Esophagus squamous epithelium (tissue), 5 donors: ENCODE measurements at regions not wholly inside any gene's neighbourhood (a gene's known extent, or its start where the extent isn't known, plus 50 kb on each side); places are given as distances from the start of the nearest gene placed in this dataset.

Experiments used
- DNase-seq: peaks from one replicate; lab custom pipeline; 2025; lab: John Stamatoyannopoulos, UW
- H3K27ac ChIP-seq, 4 donors: fragments of 200-600 bp; sonication (generic); one replicate each; pipeline ENCODE4 v1.5.1; 2016 to 2019; ENCODE audit warnings: mild to moderate bottlenecking in 1 of 4
- H3K27me3 ChIP-seq, 4 donors: fragments of 200-600 bp; sonication (generic); 1 replicate in 3 of 4; 2 replicates in 1 of 4; pipeline versions ENCODE4 v1.5.1 to v1.6.0; 2017 to 2021; ENCODE audit warnings: antibody characterized with exemption in 1 of 4
- H3K36me3 ChIP-seq, 3 donors: fragments of 200-600 bp; sonication (generic); one replicate each; pipeline ENCODE4 v1.5.1; 2016 to 2019
- H3K4me1 ChIP-seq, 3 donors: fragments of 200-600 bp; sonication (generic); one replicate each; pipeline ENCODE4 v1.5.1; 2017 to 2019
- H3K4me3 ChIP-seq, 4 donors: fragments of 200-600 bp; sonication (generic); 1 replicate in 3 of 4; 2 replicates in 1 of 4; pipeline ENCODE4 v1.5.1; 2016 to 2019; ENCODE audit warnings: mild to moderate bottlenecking in 2 of 4, moderate library complexity in 1 of 4
- H3K9me3 ChIP-seq, 3 donors: fragments of 200-600 bp; sonication (generic); one replicate each; pipeline ENCODE4 v1.5.1; 2016 to 2019
- POLR2A ChIP-seq, 4 donors: fragments of 450-650 bp; IDR thresholded peaks; one replicate each; pipeline ENCODE4 v1.6.1; 2017; ENCODE audit warnings: antibody characterized with exemption in 4 of 4, mild to moderate bottlenecking in 4 of 4, moderate library complexity in 3 of 4
- WGBS, 2 donors: methylation state at CpG; one replicate each; pipeline ENCODE4 v1.1.5; 2018; 5-methylcytosine and 5-hydroxymethylcytosine counted together
- intact Hi-C: fragments of 100-400 bp; cut with DNase I; formaldehyde crosslinking; loops from one replicate; pipeline ENCODE4 v1.15.0; 2022
- TF ChIP-seq, protein P1 (sequence below), 6 experiments: fragments of 450-650 bp in 4 of 6; fragments of 200-600 bp in 2 of 6; sonication (generic) in 2 of 6; IDR thresholded peaks; one replicate each; pipeline ENCODE4 v1.5.1; 2016 to 2019; ENCODE audit warnings: antibody characterized with exemption in 6 of 6, mild to moderate bottlenecking in 4 of 6, moderate library complexity in 4 of 6
- donor health status: DM: yes; HTN: yes; CAD: no.

DNA sequence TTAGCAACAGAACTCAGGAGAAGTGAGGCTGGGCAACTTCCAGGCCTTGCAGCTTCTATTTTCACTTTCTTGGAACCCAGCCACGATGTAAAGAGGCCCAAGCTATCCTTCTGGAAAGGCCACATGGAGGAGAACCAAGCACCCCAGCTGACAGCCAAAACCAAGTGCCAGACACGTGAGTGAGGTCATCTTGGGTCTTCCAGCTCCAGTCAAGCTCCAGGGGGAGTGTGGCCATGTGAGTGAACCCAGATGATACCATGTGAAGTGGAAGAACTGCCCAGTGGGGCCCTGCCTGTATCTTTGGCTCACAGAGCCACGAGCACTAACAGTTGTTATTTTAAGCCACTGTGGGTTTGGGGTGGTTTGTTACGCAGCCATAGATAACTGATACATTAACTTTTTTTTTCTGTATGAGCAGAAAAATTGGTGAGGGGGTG lies 126.8 kb upstream of the MAP1LC3B2 start:
- TF ChIP-seq POLR2A (IDR thresholded peaks at IDR 0.05): no peak
- TF ChIP-seq, protein P1, sequence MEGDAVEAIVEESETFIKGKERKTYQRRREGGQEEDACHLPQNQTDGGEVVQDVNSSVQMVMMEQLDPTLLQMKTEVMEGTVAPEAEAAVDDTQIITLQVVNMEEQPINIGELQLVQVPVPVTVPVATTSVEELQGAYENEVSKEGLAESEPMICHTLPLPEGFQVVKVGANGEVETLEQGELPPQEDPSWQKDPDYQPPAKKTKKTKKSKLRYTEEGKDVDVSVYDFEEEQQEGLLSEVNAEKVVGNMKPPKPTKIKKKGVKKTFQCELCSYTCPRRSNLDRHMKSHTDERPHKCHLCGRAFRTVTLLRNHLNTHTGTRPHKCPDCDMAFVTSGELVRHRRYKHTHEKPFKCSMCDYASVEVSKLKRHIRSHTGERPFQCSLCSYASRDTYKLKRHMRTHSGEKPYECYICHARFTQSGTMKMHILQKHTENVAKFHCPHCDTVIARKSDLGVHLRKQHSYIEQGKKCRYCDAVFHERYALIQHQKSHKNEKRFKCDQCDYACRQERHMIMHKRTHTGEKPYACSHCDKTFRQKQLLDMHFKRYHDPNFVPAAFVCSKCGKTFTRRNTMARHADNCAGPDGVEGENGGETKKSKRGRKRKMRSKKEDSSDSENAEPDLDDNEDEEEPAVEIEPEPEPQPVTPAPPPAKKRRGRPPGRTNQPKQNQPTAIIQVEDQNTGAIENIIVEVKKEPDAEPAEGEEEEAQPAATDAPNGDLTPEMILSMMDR (IDR thresholded peaks at IDR 0.05): no peak
- DNase-seq: no peak
- intact Hi-C loops: no loop called here
- 48 to 53% methylated on average over 4 of the region's 4 CpGs for WGBS, 2 donors
- Histone ChIP-seq H3K27ac (no peak overlapping the region), H3K4me3 (no peak overlapping the region), H3K27me3 (no peaks in the 10 kb centered on the region), H3K9me3 (no peaks in the 10 kb centered on the region), H3K36me3 (no peaks in the 10 kb centered on the region), H3K4me1 (peaks cover 11 to 23% (median 13%) of the 10 kb centered on the region in 3 donors)

DNA sequence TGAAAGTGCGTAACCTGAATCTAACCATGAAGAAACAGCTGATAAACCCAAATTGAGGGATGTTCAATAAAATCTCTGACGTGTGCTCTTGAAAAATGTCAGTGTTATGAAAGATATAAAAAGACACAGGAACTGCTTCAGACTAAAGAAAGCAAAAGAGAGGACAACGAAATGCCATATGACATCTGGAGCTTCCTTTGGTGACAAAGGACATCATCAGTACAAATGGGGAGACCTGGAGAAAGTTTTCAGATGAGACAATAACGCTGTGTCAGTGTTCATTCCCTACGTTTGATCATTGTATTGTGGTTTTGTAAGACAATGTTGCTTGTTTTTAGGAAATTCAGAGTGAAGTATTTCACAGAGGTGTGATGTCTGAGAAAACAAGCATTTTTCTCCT lies 125.9 kb upstream of the MAP1LC3B2 start:
- H3K9me3 ChIP-seq: no peaks in the 10 kb centered on the region
- intact Hi-C loops: no loop called here

DNA sequence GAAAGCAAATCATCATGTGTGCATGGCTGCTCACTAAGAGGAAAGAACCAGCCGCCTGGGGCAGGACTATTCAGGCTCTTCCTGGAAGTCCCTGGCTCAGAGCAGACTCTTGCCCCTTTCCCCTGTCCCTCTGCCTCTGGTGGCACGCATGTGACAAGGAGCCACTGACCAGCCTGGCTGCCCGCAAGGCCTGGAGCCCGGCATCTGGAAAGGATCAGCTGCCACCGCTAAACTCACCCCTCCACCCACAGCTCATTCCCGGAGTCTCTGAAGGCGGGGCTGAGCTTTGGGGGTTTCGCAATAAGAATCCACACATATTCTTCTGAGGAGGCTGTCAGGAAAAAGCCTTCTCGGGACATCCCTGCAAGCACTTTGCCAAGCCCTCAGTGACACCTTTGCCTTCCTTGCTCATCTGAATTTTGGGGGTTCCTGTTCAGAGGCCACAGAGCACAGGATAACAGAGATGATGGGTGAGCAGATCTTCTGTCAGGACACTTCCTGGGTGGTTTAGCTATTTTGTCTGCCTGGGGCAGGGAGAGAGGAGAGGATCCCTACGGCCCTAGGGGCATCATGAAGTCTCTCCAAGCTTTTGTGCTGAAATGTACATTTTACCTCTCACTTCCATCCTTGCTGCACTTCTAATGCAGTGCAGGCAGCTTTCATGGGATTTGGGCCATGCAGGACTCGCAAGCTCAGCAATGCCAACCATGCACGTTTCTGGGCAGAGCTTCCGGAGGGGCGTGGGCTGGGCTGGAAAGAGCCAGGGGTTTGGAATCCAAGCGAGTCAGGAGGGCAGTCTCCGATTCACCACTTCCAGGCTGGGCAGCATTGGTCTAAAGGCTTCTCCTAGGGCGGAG lies 124.8 kb upstream of the MAP1LC3B2 start:
- WGBS, 2 donors: 14 to 16% methylated on average over 7 to 14 of the region's 17 CpGs
- TF ChIP-seq POLR2A (IDR thresholded peaks at IDR 0.05): no peak
- TF ChIP-seq, protein P1 (IDR thresholded peaks at IDR 0.05): no peak
- Histone ChIP-seq H3K27ac (peak overlapping the region; percentile 35 to 86 (median 74)), H3K4me3 (peak overlapping the region in 3 of 4 donors; percentile 22 to 54 (median 25)), H3K27me3 (no peaks in the 10 kb centered on the region), H3K9me3 (no peaks in the 10 kb centered on the region), H3K4me1 (peaks cover 11 to 23% (median 13%) of the 10 kb centered on the region in 3 donors), H3K36me3 (no peaks in the 10 kb centered on the region)
- no peak for DNase-seq
- intact Hi-C loops: no loop called here

More for the DNA sequence above, 125.9 kb upstream of the MAP1LC3B2 start:
- DNase-seq: no peak
- Histone ChIP-seq H3K4me3 (no peak overlapping the region), H3K27me3 (no peaks in the 10 kb centered on the region), H3K36me3 (no peaks in the 10 kb centered on the region), H3K27ac (peak overlapping the region in 2 of 4 donors; percentile 66 to 82), H3K4me1 (peaks cover 11 to 23% (median 13%) of the 10 kb centered on the region in 3 donors)
- WGBS, 2 donors: 71 to 77% methylated on average over 5 of the region's 5 CpGs
- TF ChIP-seq, protein P1 (IDR thresholded peaks at IDR 0.05): no peak
- no peak for TF ChIP-seq POLR2A (IDR thresholded peaks at IDR 0.05)

DNA sequence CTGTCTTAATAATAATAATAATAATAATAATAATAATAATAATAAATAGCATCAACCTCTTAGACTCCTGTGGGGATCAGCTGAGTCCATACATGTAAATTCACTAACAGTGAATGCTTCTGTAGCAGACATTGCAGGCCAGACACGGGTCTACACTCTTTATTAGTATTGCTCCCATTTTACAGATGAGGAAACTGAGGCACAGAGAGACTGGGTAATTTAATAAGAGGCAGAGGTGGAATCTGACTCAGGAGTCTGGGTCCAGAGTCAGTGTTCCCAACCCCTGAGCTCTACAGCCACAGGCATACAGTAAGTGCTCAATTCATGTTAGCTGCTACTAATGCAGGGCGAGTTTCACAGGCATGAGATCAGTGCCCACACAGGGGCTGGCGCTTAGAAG lies 123.2 kb upstream of the MAP1LC3B2 start:
- no peak for DNase-seq
- Histone ChIP-seq H3K4me3 (no peak overlapping the region), H3K27me3 (no peaks in the 10 kb centered on the region), H3K36me3 (no peaks in the 10 kb centered on the region), H3K27ac (no peak overlapping the region), H3K9me3 (no peaks in the 10 kb centered on the region), H3K4me1 (peaks cover 11 to 23% (median 13%) of the 10 kb centered on the region in 3 donors)
- WGBS, 2 donors: 81 to 90% methylated on average over 3 of the region's 3 CpGs
- intact Hi-C loops: no loop called here
- TF ChIP-seq, protein P1 (IDR thresholded peaks at IDR 0.05): no peak
- TF ChIP-seq POLR2A (IDR thresholded peaks at IDR 0.05): no peak

DNA sequence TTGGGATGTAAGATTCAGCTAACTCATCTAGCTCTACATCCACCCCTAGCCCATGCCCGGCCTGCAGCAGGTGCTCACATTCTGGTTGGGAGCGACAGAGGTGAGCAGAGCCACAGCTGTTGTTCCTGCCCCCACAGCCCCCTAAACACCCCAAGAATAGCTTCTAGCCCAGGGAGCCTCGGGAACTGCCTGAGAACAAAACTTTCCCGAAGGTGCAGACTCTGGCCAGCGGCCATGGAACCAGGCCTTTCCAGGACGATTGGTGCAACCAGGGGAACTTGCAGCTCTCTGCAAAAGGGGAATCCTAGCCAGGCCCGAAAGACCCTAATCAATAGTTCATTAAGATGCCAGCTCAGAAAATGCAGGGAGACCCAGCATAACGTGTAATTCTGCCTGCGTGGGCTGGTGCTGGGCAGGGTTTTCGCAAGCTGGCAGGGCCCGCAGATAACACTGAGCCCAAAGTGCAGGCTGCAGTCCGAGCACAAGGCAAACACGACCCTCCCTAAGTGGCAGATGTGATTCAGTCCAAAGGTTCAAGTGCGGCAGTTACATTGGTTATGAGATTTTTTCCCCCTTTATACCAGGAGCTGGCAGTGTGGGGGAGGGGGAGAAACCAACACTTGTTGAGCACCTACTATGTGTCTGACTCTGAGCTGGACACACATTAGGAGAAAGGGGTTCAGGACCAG lies 122.5 kb upstream of the MAP1LC3B2 start:
- no peaks in the 10 kb centered on the region for H3K36me3 ChIP-seq
- 84 to 100% methylated on average over 1 to 7 of the region's 14 CpGs for WGBS, 2 donors
- no peak overlapping the region for H3K27ac ChIP-seq
- intact Hi-C loops: no loop called here
- no peak for DNase-seq
- no peaks in the 10 kb centered on the region for H3K9me3 ChIP-seq
- H3K4me3 ChIP-seq: no peak overlapping the region
- H3K27me3 ChIP-seq: no peaks in the 10 kb centered on the region
- TF ChIP-seq, protein P1 (IDR thresholded peaks at IDR 0.05): no peak
- TF ChIP-seq POLR2A (IDR thresholded peaks at IDR 0.05): no peak
- peaks cover 11 to 23% (median 13%) of the 10 kb centered on the region in 3 donors for H3K4me1 ChIP-seq
